HG02885 (cell line): ENCODE measurements at regions not wholly inside any gene's neighbourhood (a gene's known extent, or its start where the extent isn't known, plus 50 kb on each side); places are given as distances from the start of the nearest gene placed in this dataset.
"Not testable (repeated sequence)": the region's sequence is repeated elsewhere in the genome, so short reads cannot be mapped to it uniquely, and the experiment has no call there.

Experiments used
- ATAC-seq: cut with Tn5 transposase; IDR thresholded peaks from one replicate; pipeline ENCODE4 v1.9.1; 2021; ENCODE audit warnings: mild to moderate bottlenecking; ENCODE audit not compliant: unreplicated experiment, poor library complexity

- not testable (repeated sequence) for ATAC-seq
Observed at GRCh38 chr6:57975127-57975526, 657.7 kb downstream of the PRIM2 start.

GRCh38 chr6:57976371-57976770, 658.9 kb downstream of the PRIM2 start:
- not testable (repeated sequence) for ATAC-seq

GRCh38 chr6:57983603-57984002, 666.2 kb downstream of the PRIM2 start:
- not testable (repeated sequence) for ATAC-seq

DNA sequence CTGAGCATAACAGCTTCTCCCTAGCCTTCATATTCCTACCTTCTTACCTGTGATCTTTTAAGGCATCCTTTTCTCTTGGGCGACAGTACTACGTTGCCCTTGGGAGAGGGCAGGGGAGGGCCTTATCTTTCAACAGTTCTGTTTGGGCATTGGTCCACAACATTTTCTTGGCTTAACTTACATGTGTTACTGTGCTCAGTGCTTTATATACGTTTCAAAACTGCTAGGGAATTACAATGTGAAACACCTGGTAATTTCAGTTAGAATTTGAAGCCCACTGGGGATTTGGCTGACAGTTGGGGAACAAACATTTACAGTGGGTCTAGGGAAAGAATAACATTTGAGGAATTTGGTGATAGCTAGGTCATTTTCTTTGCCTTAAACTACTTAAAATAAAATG, 667.1 kb downstream of the PRIM2 start:
- not testable (repeated sequence) for ATAC-seq

GRCh38 chr6:57985734-57986133, 668.3 kb downstream of the PRIM2 start:
- ATAC-seq: not testable (repeated sequence)

DNA sequence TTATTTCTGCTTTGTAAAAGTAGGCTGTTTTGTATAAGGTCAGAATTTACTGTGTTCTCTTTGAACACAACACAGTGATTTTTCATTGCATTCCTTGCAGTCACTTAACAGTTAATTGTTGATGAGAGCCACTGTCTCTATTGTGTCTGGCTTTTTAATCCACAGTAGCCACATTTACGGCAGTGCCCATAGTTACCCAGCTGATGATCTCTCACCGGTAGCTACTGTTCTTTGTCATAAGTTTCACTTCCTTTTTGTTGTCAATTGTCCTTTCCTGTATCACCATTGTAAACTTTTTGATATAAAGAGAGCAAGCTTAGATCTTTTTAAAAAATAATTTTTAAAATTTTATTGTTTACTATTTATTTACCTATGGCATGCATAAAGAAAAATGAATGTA, 669.2 kb downstream of the PRIM2 start:
- peak; percentile 100 for ATAC-seq

- ATAC-seq: not testable (repeated sequence)
Observed at GRCh38 chr6:57989520-57990080, 672.2 kb downstream of the PRIM2 start.

DNA sequence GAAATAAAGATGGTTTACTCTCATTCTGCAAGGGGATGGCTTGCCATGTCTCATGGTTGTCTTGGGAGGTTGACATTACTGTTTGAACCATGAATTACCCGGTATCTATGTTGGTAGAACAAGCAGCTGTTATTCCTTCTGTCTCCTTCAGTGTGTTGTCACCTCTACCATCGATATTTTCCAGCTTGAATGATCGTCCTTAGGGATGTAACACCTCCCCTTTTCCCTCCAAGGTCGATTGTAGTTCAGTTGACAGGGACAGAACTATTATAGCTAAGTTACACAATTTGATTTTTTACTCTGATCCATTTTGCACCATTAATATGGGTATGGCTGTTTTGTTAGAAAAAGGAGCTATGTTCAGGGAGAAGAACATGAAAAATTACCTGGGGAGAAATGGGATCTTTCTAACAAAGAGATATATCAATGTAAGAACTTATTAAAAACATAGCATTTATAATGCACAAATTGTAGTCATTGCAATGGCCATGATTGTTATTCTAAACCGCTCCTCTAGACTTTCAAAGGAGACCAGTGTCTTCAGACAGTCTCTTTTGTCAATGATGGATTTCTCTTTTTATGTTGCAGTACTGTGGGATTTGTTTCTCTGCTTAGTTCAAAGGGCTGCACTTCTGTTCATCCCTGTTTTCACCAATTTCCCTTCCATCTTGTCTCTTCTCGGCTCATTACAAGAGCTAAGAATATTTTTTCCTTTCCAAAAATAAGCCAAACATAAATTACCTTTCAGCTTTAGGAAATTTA, 681.6 kb downstream of the PRIM2 start:
- ATAC-seq: not testable (repeated sequence)

DNA sequence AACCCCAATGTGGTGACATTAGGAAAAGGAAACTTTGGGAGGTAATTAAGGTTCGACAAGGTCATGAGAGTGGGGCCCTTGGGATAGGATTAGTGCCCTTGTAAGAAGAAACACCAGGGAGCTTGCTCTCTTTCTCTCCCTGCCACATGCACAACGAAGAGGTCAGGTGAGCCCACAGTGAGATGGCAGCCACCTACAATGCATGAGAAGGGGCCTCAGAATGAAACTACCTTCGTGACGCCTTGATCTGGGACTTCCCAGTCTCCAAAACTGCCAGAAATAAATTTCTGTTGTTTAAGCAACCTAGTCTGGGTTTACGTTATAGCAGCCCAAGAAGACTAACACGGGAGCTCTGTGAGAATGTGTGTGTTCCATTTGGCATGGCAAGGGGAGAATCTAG, 682.8 kb downstream of the PRIM2 start:
- not testable (repeated sequence) for ATAC-seq

DNA sequence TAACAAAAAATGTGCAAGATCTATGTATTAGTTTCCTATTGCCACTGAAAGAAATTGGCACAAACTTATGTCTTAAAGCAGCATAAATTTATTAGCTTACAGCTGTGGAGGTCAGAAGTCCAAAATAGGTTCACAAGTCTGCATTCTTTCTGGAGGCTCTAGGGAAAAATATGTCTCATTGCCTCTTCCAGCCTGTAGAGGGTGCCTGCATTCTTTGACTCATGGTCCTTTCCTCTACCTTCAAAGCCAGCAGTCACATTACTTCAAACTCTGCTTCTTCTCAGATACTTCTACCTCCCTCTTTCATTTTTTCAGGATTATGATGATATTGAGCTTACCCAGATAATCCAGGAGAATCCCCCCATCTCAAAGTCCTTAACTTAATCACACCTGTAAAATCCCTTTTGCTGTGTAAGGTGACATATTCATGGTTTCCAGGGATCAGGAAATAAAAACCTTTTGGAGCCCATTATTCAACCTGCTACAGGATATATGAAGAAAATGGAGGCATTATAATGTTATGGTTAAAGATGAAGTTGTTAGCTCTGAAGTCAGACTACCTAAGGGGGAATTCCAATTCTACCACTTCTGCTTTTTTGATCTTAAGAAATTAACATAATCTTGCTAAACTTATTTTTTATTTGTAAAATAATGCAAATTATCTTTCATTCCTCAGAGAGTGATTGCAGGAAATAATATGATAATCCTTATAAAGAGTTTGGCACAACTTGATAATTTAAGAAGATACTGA, 686.2 kb downstream of the PRIM2 start:
- not testable (repeated sequence) for ATAC-seq

- ATAC-seq: not testable (repeated sequence)
Observed at GRCh38 chr6:58007334-58008000, 690.0 kb downstream of the PRIM2 start.

GRCh38 chr6:58008001-58008335, 690.5 kb downstream of the PRIM2 start:
- not testable (repeated sequence) for ATAC-seq

- not testable (repeated sequence) for ATAC-seq
Observed at GRCh38 chr6:58011954-58012600, 694.6 kb downstream of the PRIM2 start.

GRCh38 chr6:58016614-58017013, 699.2 kb downstream of the PRIM2 start:
- not testable (repeated sequence) for ATAC-seq

DNA sequence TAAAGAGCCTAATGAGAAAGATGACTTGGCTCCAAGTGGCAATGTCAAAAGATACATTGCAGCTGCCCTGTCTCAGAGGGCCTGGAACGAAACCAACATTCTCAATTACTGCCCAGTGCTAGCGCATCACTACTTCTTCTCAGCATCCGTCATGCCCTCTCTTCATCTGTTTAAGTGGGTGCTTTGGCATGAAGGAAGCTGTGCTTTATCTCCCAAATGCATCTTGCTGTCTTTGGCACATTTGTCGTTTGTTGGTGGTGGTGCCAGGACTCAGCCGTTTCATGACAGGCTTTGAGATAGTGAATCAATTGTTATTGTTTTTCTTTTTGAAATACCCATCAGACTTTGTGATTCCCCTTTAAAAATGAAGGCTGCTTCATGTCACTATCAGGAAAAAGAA, 710.8 kb downstream of the PRIM2 start:
- ATAC-seq: not testable (repeated sequence)

- ATAC-seq: not testable (repeated sequence)
Observed at GRCh38 chr6:58038213-58038612, 720.8 kb downstream of the PRIM2 start.

GRCh38 chr6:58046584-58046983, 729.2 kb downstream of the PRIM2 start:
- not testable (repeated sequence) for ATAC-seq

DNA sequence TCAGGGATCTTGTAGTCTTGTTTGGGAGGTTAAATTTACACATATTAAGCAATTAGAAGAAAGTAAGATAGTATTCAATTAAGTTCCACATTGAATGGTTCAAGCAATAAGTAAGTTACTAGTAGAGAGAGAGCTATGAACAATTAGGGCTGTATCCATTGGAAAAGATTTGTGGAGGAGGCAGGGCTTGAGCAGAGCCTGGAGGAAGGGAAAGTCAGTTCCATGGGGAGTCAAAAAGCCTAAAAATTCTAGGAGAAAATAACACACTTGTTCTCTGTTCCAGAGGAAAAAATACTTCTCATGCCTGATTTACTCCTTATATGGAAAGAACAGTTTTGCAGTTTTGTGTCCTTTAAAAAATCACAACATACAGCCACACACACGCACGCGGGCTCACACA, 730.0 kb downstream of the PRIM2 start:
- not testable (repeated sequence) for ATAC-seq

DNA sequence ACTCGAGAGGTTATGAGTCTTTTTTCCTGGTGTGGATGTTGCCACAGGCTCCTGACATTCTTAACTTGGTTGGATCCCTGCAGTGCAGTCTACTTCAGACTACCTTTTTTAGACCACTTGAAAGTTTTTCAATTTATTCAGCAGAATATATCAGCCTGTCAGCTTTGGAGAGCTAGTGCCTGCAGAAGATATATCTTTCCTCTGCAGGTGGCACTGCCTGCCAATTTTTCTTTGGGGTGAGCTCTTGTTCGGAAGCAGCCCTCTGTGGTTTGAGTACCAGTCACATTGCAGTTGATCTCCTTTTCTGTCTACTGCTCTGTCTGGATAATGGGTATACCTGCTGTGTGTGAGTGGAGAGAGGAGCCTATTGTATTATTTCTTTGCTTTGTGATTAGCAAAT, 730.4 kb downstream of the PRIM2 start:
- ATAC-seq: not testable (repeated sequence)

DNA sequence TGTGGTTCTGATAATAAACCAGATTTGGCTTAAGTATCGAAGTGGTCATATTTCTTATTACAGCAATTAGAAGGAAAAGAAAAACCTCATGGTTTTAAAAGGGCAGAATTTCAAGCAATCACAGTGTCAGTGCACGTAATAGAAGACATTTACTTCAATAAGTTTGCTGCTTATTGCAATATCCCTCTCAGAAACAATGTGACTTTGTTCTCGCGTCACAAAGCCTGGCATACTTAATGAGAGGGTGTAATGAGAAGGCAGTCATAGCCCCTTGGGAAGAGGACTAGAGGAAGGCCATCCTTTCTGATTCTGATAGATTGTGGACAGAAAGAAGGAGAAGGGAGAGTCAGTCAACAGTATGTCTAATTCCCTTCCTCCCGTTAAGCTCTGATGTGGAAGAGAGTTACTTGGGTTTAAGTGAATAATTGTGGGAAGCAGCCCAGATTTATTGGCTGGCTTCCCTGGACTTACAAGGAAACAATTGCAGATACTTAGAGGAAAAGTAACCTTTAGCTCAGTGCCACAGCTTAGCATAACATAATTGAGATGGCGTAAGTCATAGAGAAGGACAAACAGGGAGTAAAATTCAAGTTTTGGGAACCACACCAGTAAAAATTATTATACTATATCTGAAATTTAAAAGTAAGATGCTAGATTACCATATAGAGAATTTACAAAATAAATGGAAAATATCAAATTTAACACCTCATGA, 738.2 kb downstream of the PRIM2 start:
- not testable (repeated sequence) for ATAC-seq
